HG02943 (cell line): ENCODE measurements at regions not wholly inside any gene's neighbourhood (a gene's known extent, or its start where the extent isn't known, plus 50 kb on each side); places are given as distances from the start of the nearest gene placed in this dataset.

Experiments
- ATAC-seq: cut with Tn5 transposase; IDR thresholded peaks from one replicate; pipeline ENCODE4 v1.9.1; 2021; ENCODE audit warnings: mild to moderate bottlenecking, low read depth, moderate library complexity; ENCODE audit not compliant: unreplicated experiment

DNA sequence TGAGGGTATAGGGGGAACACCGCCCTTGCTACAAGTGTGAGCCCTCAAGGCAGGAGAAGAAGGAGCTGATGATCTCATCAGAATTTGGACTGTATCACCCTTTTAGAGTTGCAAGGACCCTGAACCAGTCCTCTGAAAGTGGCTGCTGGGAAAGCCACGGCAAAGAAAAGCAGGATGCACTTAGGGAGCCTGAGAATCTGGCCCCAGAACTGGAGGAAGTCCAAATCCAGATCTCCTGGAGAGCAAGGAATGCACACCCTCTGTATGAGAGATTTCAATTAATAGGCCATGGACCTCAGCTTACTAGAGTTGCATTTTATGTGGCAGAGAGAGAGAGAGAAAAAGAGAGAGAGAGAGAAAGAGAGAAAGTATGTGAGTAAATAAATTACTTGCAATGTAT, 662.9 kb downstream of the CCSER2 start:
- ATAC-seq, result no peak

DNA sequence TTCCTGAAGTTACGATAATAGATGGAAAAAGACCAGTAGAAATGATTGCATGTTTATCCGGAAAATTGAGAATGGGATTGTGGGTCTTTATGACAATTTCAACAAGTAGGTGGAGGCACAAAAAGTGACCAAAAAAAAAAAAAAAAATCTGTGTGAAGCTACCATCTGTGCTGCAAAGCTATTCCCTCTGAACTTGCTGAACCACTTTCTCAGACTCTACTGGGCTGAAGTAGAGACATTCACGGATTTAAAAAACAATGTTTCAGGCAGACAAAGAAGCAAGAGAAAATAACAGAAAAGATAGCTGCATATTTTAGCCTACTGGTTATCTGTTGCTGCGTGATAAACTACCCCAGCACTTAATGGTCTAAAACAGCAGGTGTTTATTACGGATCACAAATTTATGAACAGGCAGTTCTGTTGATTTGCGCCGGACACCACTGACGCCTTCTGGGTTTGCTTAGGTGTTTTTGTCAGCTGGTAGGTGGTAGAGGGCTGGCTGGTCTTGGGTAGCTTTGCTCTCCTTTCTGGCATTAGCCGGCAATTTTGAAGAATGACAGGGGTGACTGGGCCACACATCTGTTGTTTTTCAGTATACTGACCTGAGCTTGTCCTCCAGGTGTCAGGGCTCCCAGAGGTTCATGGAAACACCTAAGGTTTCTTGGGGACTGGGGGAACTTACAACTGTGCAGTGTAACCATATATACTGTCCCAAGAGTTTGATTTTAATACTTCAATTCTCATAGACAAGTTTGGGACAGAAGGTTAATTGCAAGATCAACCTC, 665.1 kb downstream of the CCSER2 start:
- no peak for ATAC-seq

GRCh38 chr10:84994722-84995121, 666.3 kb downstream of the CCSER2 start:
- ATAC-seq, result no peak

DNA sequence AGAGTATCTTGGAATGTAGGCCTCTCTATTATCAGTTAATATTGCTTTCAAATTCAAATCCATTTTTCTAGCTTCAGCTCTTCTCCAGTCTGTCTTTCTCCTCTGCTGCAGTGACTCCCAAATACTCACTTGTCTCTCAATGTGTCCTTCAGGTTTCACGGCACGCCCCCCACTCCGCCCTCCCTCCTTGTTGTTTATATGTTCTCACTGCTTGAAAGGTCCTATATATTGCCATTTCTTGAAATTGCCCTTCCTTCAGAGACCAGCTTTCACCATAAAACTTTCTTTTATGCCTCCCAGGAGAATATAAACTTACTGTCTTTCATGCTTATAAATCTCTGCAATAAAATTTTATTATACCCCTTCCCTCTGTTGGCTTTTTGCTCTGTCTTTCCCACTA, 668.2 kb downstream of the CCSER2 start:
- no peak for ATAC-seq

DNA sequence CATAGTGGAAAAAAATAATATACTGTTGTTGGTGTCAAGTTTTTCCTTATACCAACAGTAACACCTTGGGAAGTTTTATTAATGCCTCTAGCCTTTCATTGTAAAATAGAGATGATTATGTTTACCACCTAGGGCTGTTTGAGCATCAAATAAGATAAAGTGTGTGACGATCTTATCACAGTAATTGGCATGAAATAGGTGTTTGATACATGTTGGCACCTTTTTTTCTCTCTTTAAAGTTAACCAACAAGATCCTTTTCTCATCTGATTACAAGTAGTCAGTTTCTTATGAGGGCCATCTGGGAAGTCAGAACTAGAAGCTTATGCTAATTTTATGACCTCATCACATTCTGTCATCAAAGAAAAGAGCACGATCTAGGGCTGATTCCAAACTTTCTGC, 669.5 kb downstream of the CCSER2 start:
- ATAC-seq, result no peak

- no peak for ATAC-seq
Observed at GRCh38 chr10:84999929-85000328, 671.5 kb downstream of the CCSER2 start.

DNA sequence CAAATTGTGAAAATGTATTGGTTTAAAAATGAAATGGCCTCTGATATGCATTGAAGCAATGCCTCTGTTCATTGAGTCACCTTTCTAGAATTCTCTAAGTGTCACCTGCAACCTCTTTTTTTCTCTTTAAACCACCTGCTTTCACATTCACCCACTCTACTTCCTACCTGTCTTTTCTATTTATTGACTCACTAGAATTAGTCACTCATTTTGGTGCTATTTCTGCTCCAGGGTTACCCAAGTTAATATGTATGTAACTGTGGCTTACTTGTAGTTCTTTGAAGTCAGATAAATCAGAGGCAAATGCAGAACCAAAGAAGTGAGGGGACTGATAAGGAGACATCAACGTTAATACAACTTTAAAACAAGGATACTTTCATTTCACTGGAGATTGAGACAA, 674.7 kb downstream of the CCSER2 start:
- ATAC-seq, result no peak

DNA sequence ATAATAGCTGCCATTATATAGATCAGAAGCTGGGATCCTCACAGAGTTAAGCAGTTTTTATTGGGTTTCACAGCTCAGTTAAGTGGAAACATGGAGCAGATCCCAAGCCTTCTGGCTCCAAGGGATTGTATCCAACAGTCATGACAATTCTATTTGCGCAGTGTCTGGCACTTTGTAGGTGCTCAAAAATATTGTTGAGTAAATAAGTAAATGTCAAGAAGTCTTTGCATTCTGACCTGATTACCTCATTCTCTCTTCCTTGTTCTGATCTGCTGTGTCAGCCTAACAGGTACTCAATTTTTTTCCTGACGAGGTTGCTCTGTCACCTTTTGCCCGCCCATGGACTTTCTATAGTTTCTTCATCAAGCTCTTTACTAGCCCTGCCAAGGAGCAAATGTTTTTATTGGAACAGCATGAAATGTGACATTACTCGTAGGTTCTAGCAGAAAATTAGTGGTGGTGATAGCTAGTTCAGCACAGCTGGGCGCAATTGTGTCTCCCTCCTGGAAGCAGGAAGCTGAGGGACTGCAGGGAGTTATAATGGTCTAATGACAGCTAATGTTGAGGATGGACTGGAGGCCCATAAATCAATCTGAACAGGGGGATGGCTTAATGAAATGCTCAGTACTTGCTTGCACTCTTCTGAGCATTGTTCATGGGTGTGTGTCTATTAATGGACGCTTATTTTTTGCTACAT, 680.2 kb downstream of the CCSER2 start:
- no peak for ATAC-seq

DNA sequence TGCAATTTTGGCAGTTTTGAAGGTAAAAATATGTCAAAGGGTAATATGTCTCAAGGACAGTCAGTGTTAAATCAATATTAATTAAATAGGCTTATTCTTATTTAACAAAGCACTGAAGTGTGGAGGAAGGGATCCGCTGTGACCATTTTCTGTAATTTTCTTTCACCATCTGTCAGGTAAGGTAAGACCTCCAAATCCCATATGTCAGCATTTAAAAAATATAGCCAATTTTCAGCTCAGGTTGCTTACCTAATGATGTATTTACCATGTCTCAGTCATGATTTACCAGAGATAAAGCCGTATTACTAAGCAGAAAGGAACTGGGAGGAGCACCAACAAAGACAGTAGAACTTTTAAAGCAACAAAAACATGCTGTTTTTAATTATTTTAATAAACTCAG, 683.9 kb downstream of the CCSER2 start:
- no peak for ATAC-seq

- ATAC-seq, result no peak
Observed at GRCh38 chr10:85026878-85027467, 698.6 kb downstream of the CCSER2 start.

DNA sequence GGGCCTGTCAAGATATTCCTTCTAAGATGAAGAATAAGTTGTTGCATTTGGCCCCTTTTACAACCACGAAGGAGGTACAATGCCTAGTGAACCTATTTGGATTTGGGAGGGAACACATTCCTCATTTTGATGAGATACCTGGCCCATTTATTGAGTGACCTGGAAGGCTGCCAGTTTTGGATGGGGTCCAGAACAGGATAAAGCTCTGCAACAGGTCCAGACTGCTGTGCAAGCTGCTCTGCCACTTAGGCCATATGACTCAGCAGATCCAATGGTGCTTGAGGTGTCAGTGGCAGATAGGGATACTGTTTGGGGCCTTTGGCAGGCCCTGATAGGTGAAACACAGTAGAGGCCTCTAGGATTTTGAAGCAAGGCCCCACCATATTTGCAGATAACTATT, 704.6 kb downstream of the CCSER2 start:
- no peak for ATAC-seq

DNA sequence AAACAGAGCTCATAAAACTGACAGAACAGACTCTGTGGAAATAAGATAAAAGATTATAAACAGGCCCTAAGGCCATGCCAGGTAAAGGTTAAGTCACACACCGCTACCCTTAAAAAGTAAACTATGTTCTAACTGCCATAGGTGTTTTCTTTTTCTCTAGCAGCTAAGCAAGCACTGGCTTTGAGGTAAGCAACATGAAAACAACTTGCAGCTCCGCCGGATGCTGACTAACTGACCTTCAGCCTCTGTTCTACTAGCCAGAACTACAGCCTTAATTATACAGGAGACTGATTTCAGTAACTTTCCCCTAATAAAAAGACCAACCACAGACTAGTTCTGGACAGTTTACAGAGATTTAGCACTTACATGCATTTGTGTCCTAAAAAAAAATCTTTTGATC, 708.3 kb downstream of the CCSER2 start:
- no peak for ATAC-seq

DNA sequence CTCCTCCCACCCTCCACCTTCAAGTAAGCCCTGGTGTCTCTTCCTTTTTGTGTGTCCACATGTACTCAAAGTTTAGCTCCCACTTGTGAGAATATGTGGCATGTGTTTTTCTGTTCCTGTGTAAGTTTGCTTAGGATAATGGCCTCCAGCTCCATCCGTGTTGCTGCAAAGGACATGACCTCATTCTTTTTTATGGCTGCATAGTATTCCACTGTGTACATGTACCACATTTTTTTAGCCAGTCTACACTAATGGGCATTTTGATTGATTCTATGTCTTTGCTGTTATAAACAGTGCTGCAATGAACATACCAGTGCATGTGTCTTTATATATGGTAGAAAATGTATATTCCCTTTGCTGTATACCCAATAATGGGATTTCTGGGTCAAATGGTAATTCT, 710.9 kb downstream of the CCSER2 start:
- no peak for ATAC-seq

GRCh38 chr10:85043207-85043606, 714.8 kb downstream of the CCSER2 start:
- no peak for ATAC-seq

DNA sequence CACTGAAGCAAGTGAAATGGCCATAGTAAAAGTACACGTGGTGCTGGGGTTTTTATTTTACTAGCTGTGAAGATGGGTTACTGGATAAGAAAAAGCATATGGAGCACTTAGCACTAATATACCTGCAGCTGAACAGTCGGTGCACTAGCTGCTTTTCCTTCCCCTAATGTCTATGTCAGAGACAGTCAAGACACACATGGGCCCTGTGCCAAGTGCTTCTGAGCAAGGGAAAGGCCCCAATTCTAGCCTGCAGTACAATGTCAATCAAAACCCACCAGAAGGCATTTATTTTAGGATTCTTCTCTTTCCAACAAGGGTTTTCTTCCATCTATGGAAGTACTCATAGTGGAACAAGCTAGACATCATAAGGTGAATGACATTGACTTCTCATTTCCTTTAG, 716.7 kb downstream of the CCSER2 start:
- ATAC-seq, result no peak

DNA sequence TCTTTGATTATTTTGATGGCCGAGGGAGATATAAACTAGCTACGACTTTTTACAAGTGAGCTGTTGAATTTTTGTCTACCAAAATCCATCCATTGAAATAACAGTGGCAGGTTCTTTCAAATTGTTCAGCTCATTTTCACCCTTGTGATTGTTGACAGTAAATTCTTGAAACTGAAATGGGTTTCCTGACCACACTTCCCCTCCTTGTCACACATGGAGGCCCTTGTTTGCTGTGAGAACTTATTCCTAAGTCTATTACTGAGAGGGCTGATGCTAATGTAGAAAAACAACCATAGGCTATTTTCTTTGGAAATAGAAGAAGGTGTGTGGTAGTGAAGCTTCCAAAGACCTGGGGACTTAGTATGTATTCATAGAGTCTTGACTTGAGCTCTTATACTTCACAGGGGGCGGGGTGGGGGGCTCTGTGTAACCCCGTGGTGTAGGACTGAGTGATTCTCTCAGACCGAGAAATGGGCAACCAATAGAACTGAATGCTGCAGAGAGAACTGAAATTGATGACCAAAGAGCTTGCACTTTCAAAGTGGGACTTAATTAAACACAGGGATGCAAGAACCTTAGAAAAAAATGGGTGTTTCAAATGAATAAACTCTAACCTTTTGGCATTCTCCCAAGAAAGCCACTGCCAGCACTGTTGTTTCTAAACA, 718.9 kb downstream of the CCSER2 start:
- ATAC-seq, result no peak

GRCh38 chr10:85047979-85048378, 719.6 kb downstream of the CCSER2 start:
- ATAC-seq, result no peak

DNA sequence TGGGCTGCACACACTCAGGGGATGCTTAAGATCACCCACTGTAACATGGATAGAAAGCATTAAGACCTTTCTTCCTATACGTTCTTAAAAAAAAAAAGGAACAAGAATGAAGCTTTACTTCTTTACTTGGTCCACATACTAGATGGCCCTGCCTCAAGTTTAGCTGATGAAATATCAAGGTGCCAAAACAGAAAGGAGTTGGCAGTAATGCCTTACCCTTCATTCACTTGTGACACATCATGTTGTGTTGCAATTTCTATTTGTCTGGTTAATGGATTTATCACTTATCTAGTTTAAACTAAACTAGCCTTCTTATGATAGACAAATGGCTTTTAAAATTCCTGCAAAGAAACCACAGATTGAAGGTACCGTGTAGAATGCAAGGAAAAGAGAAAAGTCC, 720.3 kb downstream of the CCSER2 start:
- ATAC-seq, result no peak

DNA sequence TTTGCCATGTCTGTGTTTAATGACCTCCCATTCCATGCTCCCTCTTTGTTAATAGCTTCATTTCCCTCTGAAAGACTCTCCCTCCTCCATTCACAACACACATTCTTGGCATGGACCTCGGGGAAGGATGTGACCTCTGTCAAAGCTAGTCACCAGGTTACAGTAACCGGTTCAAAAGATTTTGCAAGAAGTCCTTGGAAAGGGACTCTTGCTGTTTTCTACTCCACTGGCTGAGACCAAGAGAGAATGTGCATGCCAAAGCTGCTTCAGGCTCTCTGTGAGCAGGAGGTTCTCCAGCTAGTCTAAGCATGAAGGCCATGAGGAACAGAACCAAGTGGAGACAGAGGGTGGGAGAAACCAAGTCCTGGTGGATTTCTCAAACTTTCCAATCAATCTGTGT, 732.6 kb downstream of the CCSER2 start:
- ATAC-seq, result no peak

DNA sequence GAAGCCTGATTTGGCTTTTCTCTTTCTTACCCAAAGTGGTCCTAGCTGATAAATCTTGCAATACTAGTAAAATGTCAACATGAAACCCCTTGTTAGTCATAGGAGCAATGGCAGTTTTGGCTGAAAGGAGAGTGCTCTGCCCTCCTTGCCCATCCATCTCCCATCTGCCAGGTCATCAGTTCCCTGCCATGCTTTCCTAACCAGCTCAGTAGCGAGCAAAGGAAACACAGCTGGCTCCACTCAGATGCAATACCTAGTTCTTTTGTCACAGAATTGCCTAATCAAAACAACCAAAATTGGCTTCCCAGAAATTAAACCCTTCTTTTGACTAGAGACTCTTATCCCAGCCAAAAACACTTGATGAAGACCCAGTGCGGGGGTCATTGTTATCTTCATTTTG, 733.0 kb downstream of the CCSER2 start:
- no peak for ATAC-seq

GRCh38 chr10:85067955-85068354, 739.6 kb downstream of the CCSER2 start:
- no peak for ATAC-seq
